ENCODE measurements at regions not wholly inside any gene's neighbourhood (a gene's known extent, or its start where the extent isn't known, plus 50 kb on each side); places are given as distances from the start of the nearest gene placed in this dataset.

- TF ChIP-seq CTCF (IDR thresholded peaks at IDR 0.05): no peak
- Mint-ChIP-seq H3K9me3 (no peaks in the 10 kb centered on the region), H3K27ac (no peak overlapping the region), H3K4me3 (no peak overlapping the region), H3K36me3 (ENCODE audit: low read depth) (no peaks in the 10 kb centered on the region), H3K27me3 (peaks cover 9% of the 10 kb centered on the region), H3K4me1 (peaks cover 10% of the 10 kb centered on the region)
- intact Hi-C loops (cut with micrococcal nuclease): no loop called here
- DNase-seq (no peak), ATAC-seq (ENCODE audit: low read depth) (no peak)
- POLR2A ChIA-PET: no interaction called here
- CTCF ChIA-PET: no interaction called here
Measured at GRCh38 chr2:201957091-201957490, 76.6 kb upstream of the FZD7 start.

GRCh38 chr2:201959198-201959597 lies 74.5 kb upstream of the FZD7 start:
- ChIA-PET POLR2A (no interaction called here), CTCF (no interaction called here)

GRCh38 chr2:201959626-201960025 lies 74.0 kb upstream of the FZD7 start:
- ATAC-seq (ENCODE audit: low read depth): no peak
- no peak for TF ChIP-seq CTCF (IDR thresholded peaks at IDR 0.05)
- peaks cover 12% of the 10 kb centered on the region for H3K27me3 Mint-ChIP-seq
- DNase-seq: no peak
- intact Hi-C loops (cut with micrococcal nuclease): no loop called here
- ChIA-PET CTCF (no interaction called here), POLR2A (no interaction called here)
- H3K4me3 Mint-ChIP-seq: no peak overlapping the region
- no peaks in the 10 kb centered on the region for H3K36me3 Mint-ChIP-seq (ENCODE audit: low read depth)
- no peak overlapping the region for H3K27ac Mint-ChIP-seq
- H3K9me3 Mint-ChIP-seq: no peaks in the 10 kb centered on the region
- H3K4me1 Mint-ChIP-seq: peaks cover 14% of the 10 kb centered on the region

More at GRCh38 chr2:201959198-201959597, 74.5 kb upstream of the FZD7 start:
- Mint-ChIP-seq H3K4me1 (peaks cover 14% of the 10 kb centered on the region), H3K27ac (no peak overlapping the region), H3K4me3 (no peak overlapping the region), H3K9me3 (no peaks in the 10 kb centered on the region), H3K27me3 (peaks cover 12% of the 10 kb centered on the region), H3K36me3 (ENCODE audit: low read depth) (no peaks in the 10 kb centered on the region)
- no peak for TF ChIP-seq CTCF (IDR thresholded peaks at IDR 0.05)
- intact Hi-C loops (cut with micrococcal nuclease): no loop called here
- DNase-seq: no peak
- no peak for ATAC-seq (ENCODE audit: low read depth)

- POLR2A ChIA-PET: no interaction called here
- Mint-ChIP-seq H3K4me1 (peaks cover 14% of the 10 kb centered on the region), H3K4me3 (no peak overlapping the region), H3K36me3 (ENCODE audit: low read depth) (no peaks in the 10 kb centered on the region), H3K27me3 (peaks cover 12% of the 10 kb centered on the region), H3K27ac (no peak overlapping the region), H3K9me3 (no peaks in the 10 kb centered on the region)
- intact Hi-C loops (cut with micrococcal nuclease): no loop called here
- DNase-seq (no peak), ATAC-seq (ENCODE audit: low read depth) (no peak)
- CTCF ChIA-PET: no interaction called here
- TF ChIP-seq CTCF (IDR thresholded peaks at IDR 0.05): no peak
Measured at GRCh38 chr2:201960305-201960704, 73.3 kb upstream of the FZD7 start.

- TF ChIP-seq CTCF (IDR thresholded peaks at IDR 0.05): no peak
- H3K27ac Mint-ChIP-seq: no peak overlapping the region
- peaks cover 14% of the 10 kb centered on the region for H3K4me1 Mint-ChIP-seq
- ChIA-PET POLR2A (no interaction called here), CTCF (no interaction called here)
- DNase-seq: no peak
- H3K27me3 Mint-ChIP-seq: peaks cover 8% of the 10 kb centered on the region
- no peaks in the 10 kb centered on the region for H3K9me3 Mint-ChIP-seq
- ATAC-seq (ENCODE audit: low read depth): no peak
- no peak overlapping the region for H3K4me3 Mint-ChIP-seq
- intact Hi-C loops (cut with micrococcal nuclease): no loop called here
- no peaks in the 10 kb centered on the region for H3K36me3 Mint-ChIP-seq (ENCODE audit: low read depth)
Measured at GRCh38 chr2:201961401-201961800, 72.3 kb upstream of the FZD7 start.
